NCI-H2196 treated with DMSO at 0.1 percent for 48 hours (cell line): ENCODE measurements at regions not wholly inside any gene's neighbourhood (a gene's known extent, or its start where the extent isn't known, plus 50 kb on each side); places are given as distances from the start of the nearest gene placed in this dataset.

Source experiments
- DNase-seq: peaks from one replicate; lab custom pipeline; 2025; ENCODE audit not compliant: unreplicated experiment; lab: John Stamatoyannopoulos, UW

GRCh38 chr5:29378104-29378503 lies 1815.4 kb upstream of the CDH6 start:
- no peak for DNase-seq

GRCh38 chr5:29370248-29370647 lies 1823.2 kb upstream of the CDH6 start:
- no peak for DNase-seq

DNA sequence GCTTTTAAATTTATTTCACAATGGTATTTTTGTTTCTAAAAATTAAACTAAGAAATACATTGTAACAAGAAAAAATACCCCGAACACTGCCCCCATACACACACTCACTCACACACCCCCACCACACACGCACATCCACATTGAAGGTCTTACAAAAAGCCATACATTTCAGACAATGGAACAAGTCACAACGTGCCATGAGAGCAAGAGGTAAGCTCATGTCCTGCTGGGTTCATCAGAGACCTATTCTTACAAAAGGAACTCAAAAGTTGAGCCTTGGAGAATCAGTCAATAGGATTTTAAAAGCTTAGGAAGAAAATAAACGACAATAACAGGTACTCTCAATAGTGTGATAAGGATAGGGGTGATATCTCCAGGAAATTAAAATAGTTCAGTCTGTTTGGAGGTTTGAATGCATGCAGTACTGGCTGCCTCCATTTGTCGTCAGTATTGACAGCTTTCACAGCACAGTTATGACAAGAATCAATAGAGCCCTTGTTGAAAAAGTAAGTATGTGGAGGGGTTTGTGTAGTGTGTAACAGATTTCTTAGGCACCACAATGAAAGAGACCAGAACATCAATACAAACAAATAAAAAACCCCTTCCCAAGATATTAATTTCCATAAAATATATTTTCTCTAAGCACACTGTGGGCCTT lies 1826.2 kb upstream of the CDH6 start:
- no peak for DNase-seq

DNA sequence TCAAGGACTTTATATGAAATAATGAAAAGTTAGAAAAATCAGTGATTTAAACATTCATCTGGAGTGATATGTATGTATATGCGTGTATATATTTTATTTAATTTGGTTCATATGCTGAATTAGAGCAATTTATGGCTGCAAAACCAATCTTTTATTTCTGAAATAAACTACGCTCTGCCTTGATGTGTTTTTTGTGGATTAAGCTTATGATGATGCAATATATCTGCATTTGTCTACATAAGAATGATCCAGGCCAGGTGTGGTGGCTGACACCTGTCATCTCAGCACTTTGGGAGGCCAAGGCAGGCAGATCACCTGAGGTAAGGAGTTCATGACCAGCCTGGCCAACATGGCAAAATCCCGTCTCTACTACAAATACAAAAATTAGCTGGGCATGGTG lies 1842.3 kb upstream of the CDH6 start:
- DNase-seq: no peak

DNA sequence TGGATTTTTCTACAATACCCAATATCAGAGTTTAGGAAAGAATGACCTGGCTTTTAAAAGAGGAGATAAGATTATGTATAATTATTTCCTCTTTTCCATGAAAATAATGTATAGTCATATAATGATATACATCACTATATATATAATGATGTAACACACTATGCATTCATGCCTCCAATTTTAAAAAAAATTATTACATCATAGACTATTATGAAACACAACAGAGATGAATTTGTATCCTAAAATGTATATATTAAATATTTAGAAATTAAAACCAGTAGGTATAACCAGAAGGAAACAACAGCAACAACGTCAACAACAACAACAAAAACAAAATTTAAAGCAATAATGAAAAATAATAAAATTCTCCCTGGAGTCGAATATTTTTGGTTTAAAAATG lies 1856.5 kb upstream of the CDH6 start:
- DNase-seq: no peak

DNA sequence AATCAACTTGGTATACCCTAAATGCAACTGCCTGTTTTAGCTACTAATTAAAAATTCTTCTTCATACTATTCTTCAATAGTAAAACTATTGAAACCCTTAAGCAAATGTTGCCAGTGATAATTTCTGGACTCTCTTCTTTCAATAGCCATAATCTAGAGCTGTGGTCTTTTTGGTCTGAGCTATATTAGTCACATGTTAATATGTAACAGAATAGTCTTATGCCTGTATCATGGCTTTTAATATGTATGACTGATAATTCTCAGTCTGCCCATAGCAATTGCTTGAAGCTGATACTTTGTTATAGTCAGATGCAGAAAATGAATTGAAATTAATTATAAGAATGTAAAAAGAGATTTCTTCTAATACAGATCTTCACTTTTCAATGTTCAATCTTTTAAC lies 1871.9 kb upstream of the CDH6 start:
- no peak for DNase-seq

GRCh38 chr5:29309359-29309758 lies 1884.1 kb upstream of the CDH6 start:
- no peak for DNase-seq

DNA sequence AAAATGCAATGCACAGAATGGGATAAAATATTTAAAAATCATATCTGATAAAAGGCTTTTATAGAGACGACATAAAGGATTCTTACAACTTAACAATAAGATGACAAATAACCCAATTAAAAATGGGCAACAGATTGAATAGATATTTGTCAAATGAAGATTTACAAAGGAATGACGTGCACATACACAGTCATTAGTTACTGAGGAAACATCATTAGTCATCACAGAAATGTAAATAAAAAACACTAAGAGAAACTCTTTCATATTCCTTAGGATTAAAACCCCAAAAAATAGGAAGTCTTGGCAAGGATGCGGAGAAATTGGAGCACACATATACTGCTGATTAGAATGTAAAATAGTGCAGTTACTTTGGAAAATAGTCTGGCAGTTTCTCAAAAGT lies 1886.0 kb upstream of the CDH6 start:
- DNase-seq: no peak

- no peak for DNase-seq
Measured at GRCh38 chr5:29304545-29304944, 1888.9 kb upstream of the CDH6 start.

DNA sequence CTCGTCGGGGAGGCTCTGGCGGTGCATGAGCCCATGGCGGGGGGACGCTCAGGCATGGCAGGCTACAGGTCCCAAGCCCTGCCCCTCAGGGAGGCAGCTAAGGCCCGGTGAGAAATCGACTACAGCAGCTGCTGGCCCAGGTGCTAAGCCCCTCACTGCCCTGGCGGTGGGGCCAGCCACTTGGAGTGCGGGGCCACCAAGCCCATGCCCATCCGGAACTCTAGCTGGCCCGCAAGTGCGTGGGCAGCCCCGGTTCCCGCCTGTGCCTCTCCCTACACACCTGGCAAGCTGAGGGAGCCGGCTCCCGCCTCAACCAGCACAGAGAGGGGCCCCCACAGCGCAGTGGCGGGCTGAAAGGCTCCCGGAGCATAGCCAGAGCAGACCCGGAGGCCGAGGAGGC lies 1896.9 kb upstream of the CDH6 start:
- no peak for DNase-seq

- no peak for DNase-seq
Measured at GRCh38 chr5:29277642-29278041, 1915.8 kb upstream of the CDH6 start.

GRCh38 chr5:29276371-29276770 lies 1917.1 kb upstream of the CDH6 start:
- DNase-seq: no peak

GRCh38 chr5:29263915-29264351 lies 1929.6 kb upstream of the CDH6 start:
- no peak for DNase-seq

DNA sequence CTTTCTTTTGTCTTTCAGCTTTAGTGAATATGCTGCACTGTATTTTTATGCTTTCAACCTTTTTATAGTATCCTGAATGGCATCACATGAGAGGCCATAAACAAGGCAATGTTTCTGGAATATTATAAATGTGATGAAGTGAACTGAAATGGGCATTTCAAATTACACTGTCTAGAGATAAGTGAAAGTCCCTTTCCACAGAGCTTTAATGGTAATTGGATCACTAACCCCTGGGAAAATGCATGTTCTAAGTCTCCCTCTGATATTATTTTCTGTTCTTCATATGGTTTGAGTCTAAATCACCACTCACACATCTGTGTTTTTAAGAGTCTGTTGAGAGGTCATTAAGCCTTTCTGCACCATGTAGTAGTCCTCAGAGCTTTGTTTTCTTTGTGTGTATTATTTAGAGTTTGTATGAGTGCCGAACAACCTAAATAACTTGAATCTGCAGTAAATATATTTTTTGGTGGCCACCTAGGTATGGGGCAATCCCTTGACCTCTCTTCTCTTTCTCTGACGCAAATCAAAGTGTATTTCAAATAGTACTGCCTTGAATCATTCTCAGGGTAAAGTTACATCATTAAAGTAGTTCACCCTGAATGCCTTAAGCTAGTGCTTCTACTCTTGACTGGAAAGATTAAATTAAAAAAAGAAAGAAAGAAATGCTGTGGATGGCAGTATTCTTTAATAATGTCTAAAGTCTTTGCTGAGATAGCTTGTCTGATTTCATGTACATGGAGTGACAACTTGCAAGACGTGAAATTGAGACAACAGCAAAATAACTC lies 1931.0 kb upstream of the CDH6 start:
- no peak for DNase-seq

DNA sequence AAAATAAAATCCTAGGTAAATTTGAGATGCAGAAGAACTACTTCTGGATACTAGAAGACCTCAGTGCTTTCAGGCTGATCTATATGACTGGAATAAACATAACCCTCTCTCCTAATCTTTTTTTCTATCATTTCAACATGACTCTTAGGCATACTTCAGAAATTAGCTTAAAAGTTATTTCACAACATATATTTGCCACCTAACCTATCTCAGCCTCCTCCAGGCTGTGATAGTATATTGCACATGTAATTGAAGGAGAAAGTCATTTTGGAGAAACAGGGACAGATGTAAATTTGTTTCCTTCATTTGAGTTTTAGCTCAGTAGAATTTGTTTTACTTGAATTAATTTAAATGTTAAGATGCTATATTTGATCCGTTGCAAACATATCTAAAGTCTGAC lies 1932.3 kb upstream of the CDH6 start:
- DNase-seq: no peak

DNA sequence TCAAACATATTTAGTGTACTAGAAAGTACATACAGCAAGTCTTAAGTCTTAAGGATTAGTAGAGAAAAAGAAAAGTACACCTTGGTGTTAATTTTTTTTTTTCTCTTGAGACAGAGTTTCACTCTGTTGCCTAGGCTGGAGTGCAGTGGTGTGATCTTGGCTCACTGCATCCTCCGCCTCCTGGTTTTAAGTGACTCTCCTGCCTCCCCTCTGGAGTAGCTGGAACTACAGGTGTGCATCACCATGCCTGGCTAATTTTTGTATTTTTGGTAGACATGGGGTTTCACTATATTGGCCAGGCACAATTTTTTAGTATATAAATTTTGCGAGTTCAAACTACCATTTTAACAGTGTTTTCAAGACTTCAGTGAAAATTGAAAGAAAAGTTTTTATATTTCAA lies 1941.1 kb upstream of the CDH6 start:
- no peak for DNase-seq

DNA sequence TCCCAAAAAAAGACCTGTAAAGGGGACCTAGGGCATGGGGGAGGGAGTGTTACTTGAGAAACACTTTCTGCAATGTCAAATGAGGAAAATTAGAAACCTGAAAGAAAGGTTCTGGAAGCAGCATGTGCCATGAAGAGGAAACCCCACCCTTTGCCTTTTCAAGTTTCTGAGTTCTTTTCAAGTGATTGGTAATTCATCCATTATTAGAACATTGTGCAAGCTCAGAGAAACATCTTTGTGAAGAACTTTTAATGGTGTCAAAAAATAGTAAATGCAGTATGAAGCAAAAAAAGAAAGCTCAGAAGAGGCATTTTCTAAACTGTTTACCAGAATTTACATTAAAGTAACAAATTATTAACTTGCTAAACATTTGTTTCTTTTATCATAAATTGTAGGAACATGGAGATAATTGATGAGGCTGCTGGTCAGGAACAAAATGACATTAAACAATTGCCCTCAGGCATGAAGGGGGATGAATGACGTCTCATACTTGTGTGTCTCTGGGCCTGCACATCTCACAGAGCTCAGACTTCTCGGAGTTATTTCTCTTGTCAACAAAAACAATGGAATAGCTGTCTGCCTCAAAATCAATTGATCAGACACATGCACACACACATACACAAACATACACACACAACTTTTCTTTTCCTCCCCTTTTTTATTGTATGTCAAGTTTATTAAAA lies 1946.0 kb upstream of the CDH6 start:
- DNase-seq: no peak

- DNase-seq: no peak
Measured at GRCh38 chr5:29240379-29240778, 1953.1 kb upstream of the CDH6 start.

DNA sequence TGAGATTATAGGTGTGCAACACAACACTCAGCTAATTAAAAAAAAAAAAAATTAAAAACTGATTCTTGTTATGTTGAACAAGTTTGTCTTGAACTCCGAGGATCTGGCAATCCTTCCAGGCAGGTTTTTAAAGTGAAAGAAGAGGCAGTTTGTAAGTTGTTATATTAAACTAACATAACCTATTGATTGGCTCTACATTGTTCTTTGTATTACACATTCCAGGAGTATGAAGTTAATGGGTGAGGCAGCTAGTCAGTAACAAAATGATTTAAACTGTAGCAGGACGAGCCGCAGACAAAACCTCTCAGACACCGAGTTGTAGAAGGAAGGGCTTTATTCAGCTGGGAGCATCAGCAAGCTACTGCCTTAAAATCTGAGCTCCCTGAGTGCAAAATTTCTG lies 1953.9 kb upstream of the CDH6 start:
- DNase-seq: no peak

GRCh38 chr5:29238115-29238514 lies 1955.4 kb upstream of the CDH6 start:
- DNase-seq: no peak

GRCh38 chr5:29231154-29231553 lies 1962.3 kb upstream of the CDH6 start:
- DNase-seq: no peak

DNA sequence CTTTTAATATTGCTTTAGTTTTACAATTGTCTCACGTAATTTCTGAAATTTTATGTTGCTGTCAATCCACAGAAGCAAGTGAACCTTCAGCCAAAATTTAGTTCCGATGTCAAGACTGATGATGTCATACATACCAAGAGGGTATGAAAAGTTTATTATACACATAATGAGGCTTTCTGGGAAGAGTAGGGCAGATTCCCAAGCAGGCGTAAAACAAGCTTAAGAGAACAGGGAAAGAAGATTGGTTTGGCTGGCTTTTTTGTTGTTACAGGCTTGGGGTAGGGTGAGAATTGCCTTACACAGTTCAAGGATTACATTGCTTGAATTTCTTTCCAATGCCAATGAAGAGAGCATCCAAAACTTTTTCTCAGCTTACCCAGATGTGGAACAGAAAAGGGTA lies 1962.9 kb upstream of the CDH6 start:
- DNase-seq: no peak
